HG03159 (cell line): ENCODE measurements at regions not wholly inside any gene's neighbourhood (a gene's known extent, or its start where the extent isn't known, plus 50 kb on each side); places are given as distances from the start of the nearest gene placed in this dataset.
A peak's percentile ranks its signal among the peaks of the same experiment; 100 is the strongest.
"Not testable (repeated sequence)": the region's sequence is repeated elsewhere in the genome, so short reads cannot be mapped to it uniquely, and the experiment has no call there.

Source experiments
- ATAC-seq: cut with Tn5 transposase; IDR thresholded peaks from one replicate; pipeline ENCODE4 v1.9.1; 2021; ENCODE audit warnings: mild to moderate bottlenecking, moderate library complexity; ENCODE audit not compliant: unreplicated experiment

DNA sequence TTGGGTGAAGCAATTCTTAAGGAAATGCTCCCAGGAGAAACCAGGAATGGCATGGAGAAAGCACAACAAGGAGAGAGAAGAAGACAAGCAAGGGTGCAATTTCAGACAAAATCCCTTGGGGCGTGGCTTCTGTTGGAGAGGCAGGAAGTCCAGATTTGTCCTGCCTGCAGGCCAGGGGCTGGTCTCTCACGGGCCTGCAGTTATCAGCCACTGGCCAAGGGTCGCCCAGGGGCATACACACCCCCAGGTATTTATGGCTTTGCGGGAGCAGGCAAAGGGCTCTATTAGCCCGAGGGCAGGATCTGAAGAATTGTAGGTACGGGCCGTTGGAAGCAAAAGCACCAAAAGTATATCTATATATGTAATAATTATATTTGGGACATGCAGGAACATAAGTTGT, 87.7 kb downstream of the IYD start:
- no peak for ATAC-seq

DNA sequence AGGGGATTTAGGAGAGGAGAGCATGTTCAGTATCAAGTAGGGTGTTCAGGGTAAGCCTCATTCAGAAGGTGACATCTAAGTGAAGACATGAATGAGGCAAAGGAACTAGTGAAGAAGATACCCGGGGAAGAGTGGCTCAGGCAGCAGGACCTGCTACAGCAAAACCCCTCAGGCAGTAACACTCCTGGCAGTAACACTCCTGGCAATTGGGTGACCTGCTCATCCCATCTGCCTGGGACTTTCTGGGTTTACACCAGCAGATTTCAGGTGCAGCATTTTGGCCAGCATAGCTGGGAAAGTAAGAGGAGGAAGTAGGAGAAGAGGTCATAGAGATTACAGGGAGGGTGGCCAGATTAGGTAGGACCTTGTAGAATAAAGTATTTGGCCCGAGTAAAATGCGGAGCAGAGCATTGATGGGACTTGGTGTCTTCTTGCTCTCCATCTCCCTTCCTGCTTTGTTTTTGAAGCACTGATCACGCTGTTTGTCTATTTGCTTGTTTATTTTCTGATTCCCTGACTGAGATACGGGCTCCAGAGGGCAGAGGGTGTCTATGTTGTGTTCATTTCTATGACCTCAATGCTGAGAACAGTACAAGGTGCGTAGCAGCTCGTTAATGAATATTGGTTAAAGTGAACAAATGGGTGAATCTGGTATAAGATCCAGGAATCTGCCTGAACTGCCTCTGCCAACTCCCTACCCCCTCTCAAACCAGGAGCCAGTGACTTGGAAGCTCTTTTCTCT, 88.3 kb downstream of the IYD start:
- ATAC-seq, result no peak

DNA sequence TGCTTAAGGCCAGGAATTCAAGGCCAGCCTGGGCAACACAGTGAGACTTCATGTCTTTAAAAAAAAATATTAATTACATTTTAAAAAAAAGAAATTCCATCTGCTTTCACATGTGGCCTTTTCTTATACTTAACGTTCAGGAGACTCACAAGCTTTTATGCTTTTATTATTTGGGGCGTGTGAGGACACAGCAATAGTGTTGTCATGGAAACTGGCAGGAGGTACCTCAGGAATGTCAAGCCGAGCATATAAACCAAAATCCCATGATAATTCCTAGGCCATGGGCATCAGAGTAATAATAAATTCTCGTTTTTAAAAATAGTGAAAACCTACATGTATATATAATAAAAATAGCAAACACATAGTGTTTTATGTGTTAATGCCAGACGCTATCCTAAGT, 89.8 kb downstream of the IYD start:
- no peak for ATAC-seq

DNA sequence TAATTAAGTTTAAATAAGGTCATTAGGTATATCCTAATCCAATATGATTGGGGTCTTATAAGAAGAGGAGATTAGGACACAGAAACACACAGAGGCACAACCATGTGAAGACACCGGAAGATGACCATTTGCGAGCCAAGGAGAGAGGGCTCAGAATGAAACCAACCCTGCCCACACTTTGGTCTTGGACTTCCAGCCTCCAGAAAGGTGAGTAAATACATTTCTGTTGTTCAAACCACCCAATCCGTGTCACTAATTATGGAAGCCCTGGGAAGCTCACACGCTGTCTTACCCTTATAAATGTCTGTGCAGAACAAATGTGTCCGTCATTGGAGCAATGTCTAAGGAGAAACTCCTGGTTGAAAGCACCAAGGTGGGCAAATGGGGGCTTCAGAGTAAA, 95.0 kb downstream of the IYD start:
- ATAC-seq, result no peak

DNA sequence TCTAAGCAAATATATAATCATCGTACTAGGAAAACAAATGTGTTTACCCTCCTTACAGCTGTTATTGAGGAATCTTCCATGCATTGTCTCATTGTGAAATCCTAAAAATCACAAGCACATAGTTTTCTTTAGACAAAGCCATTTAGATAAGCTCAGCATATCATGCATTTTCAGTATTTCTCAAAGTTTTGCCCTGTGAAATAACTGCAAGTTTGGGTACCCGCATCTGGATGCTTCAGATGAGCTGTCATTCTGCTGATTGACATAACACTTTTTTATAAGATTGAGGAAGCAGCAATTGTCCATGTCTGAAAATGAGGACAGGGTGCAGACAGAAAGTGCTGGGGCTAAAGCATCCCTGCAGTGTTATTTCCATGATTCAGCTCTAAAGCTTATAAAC, 96.2 kb downstream of the IYD start:
- ATAC-seq, result no peak

DNA sequence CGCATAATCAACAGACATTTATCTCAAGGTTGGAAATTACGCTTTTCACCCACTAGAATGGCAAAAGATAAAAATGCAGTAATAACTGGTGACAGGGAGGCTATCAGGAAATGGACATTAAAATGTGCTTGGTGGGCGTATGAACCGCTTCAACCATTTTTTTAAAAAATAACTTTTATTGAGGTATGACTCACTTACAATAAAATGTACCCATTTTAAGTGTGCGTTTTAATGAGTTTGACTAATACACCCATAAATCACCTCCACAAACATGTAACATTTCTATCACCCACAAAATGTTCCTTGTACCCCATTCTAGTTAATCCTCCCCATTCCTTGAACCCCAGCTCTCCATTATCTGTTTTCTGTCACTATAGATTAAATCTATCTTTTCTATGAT, 96.8 kb downstream of the IYD start:
- no peak for ATAC-seq

DNA sequence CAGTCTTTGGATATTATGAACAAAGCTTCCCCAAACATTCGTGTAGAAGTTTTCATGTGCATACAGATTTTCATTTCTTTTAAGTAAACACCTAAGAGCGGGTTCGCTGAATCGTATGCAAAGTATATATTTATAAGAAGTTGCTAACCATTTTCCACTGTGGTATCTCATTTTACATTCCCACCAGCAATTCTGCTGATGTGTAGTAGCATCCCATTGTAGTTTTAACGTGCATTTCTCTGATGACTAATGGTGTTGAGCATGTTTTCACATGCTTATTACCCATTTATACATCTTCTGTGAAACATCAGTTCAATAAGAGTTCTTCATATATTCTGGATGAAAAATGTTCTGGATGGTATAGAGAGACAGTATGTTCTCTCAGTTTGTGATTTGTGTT, 97.4 kb downstream of the IYD start:
- ATAC-seq, result no peak

DNA sequence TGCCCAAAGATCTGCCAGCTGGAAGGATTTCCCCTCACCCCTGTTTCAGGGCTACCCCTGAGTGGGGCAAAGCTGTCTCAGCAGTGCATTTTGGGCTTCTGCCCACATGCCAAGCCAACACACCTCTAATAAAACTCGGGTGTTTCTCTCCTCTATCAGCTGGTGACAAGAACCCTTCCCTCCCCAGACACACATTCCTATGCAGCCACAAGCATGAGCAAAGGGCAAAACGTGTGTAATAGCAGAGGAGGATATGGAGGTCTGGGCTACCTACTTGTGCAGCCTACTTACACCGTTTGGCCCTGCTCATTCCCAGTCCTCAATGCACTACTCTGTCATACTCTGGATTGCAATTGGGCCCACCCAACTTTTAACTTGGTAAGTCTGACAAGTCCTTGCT, 101.3 kb downstream of the IYD start:
- no peak for ATAC-seq

DNA sequence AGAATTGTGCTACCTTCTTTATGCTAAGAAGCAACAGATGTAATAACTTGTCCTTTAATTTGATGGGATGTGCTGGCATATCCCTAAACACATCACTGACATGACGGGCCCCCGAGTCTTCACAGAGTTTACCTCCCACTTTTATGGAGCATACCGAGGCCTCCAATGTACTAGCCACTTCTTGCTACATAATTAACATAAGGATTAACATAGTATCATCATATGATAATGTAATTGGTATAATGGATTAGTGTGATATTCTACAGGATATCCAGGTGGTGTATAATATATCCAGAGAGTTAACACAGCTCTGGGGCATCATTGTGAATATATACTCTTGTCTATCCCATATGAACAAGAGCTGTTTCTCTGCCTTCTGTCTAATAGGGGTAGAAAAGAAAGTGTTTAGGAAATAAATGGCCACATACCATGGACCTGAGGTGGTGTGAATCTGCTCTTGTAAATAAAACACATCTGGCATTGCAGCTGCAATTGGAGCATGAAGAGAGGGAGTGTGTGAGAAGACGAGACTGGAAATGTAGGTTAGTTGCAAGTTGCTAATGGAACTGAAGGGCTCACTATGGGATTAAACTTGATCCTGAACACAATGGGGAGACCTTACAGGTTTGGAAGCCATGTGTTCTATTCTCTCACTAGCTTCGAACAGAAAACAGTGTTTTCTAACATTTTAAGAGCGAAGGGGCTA, 102.3 kb downstream of the IYD start:
- ATAC-seq, result no peak

DNA sequence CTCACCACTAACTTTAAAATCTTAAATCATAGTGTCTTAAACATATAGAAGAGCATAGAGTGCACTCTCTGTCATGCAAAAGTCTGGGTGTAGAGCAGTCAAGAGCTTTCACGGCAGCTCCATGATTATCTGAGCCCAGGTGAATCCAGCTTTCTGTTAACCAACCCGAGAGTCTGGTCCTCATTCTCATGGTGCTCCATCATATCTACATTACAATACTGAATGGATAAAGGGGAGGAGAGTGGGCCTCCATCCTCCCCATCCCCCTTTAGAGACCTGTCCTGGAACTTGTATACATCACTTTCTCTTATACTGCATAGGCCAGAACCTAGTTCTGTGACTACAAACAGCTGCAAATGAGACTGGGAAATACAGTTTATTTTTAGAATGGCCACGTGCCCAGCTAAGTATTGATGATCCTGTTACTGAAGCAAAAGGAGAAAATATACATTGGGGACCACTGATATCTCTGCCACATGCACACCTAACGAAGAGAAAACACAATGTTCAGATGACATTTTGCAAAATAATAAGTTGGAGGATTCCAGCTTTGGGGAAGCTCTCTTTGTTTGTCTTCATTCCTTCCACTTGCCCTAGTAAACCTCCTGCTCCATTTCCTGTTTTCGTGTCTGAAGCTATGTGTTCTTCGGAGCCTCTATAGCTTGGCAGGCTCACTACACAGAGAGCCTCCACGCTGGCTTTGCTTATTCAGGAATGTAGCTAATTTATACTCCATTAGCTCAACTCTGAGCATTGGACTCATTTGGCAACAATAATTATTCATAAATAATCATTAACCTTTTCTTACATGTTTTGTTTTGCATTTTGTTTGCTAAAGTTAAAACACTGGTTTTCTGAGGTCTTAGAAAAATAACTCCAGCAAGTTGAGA, 110.1 kb downstream of the IYD start:
- ATAC-seq, result no peak

DNA sequence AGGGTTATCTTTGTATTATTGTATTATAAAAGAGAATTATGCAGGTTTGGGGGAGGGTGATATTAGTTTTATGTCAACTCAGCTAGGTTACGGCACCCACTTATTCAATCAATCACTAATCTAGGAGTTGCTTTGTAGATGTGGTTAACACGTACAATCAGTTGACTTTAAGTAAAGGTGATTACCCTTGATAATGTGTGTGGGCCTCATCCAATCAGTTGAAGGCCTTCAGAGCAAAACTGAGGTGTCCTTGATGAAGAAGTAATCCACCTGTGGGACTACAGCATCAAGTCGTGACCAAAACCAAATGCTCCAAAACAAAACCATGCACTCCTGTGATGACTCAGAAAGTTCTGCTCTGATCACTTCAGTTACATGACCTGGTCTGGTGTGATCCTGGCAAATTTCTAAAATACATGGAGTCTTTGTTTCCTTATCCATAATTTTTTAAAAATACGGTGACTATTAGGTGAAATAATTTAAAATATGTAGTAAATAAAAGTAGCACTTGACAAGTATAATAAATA, 114.1 kb downstream of the IYD start:
- no peak for ATAC-seq

DNA sequence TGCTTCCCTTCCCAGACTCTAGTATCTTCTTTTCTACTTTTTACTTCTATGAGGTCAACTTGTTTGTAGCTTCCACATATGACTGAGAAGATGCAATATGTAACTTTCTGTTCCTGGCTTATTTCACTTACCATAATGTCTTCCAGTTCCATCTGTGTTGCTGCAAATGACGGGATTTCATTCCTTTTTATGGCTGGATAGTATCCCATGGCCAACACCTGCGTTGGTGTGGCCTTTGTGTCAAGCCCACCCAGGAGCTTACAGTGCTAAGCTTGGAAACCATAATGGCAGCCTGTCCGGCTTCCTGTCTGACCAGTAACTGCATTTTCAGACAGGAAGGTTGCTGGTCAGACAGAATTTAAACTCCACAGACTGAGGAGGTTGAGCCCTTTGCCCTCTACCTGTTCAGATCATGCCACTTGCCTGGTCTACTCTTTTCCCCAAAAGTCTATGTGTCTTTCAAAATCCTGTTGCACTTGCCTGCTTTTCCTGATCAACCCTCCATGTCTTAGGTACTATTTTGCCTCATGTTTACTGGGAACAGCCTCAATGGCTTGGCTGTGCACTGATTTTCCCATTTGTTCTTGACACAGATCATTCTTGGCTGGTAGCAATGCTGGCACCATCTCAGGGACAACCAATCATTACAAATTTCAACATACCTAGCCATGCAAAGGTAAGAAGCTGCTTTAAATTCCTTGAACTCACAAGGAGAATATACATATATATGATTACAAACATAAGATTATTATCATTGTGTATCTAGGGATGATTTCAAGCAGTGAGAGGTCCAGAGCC, 114.3 kb upstream of the PLEKHG1 start:
- no peak for ATAC-seq

DNA sequence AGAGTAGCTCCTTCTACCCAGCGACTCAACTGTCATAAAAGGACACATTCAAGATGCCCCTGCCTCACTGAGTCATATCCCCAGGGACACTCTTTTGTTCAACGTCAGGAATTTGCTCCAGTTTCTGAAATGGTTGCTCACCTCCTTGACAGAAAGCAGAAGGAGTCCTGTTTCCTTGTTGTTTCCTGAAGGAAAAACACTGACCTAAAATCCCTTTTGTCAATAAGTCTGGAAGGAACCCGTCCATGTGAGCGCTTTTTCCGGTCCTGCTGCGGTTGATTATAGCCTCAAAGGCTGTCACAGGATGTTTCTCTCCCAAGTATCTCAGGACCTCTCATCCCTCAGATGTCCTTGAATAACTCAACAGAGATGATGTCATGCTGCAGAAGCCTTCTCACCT, 113.6 kb upstream of the PLEKHG1 start:
- no peak for ATAC-seq

DNA sequence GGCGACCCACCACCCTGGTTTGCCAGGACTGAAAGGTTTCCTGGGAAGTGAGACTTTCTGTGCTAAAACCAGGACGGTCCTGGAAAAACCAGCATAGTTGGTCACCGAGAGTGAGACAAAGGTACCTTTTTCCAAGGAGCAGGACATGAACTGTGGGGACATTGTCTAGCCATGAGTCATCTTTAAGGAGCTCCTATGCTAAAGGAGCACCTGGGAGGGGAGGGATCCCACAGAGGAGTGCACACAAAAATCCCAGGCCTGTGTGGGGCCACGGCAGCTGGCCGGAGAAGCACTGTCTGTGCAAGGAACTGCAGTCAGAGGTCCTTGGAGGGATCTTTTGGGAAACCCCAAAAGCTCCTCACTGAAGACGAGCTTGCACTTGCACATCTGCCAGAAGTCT, 109.1 kb upstream of the PLEKHG1 start:
- ATAC-seq, result no peak

DNA sequence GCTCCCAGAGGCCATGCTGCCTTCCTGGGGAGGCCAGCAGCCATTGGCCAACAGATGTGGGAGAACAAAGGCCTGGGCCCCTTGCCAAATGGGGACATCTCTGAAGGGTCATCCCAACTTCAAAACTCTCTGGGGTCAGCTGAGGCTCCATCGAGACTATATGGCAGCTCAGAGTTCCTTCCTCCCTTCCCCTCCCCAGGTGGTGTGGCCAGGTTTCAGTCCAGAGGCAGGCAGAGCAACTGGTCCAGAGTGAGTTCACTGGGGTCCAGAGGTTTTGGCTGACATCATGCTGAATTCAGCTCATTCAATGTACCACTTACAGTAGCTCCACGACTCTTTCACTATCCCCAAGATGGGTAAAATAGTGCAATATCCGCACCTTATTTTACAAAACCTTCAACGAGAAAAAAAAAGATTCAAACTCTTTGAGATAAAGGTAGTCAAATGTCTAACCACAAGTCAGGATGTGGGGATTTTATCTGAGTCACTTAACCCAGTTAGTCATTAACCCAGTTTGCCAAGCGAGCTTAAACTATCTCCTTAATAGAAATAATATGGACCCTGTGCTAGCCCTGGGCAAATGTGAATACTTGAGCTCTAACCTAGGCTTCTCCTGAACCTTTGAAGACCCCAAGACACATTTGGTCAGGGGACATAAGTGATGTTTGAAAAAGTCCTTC, 108.4 kb upstream of the PLEKHG1 start:
- ATAC-seq, result peak; percentile 96

DNA sequence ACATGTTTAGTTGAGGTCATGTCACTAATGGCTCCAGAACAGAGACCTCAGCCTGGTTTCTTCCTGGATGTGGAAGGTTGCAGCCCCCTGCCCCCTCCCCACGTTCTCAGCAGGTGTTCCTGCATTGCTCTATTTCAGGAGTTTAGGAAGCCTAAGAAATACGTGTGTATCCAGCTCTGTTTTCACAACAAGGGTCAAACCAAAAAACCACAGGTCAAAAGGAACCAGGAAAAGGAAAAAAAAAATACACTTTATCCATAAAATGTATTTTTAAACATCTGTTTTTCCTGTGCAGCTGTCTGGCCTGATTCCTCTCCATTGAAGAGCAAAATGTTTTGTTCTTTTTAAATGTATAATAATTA, 107.9 kb upstream of the PLEKHG1 start:
- ATAC-seq, result no peak

DNA sequence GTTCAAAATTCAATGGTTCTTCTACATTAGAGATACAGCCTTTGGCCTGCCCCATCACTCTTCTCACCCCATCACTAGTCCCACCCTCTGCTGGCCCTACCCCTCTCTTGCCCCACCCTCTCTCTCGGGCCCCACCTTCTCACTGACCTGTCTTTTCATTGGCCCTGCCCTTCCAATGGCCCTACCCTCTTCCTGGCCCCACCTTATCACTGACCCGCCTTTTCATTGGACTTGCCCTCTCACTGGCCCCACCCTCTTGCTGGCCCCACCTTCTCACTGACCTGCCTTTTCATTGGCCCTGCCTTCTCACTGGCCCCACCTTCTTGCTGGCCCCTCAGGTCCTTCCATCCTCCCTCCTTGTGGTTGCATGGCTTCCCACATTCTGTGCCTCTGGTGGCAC, 107.2 kb upstream of the PLEKHG1 start:
- ATAC-seq, result no peak

DNA sequence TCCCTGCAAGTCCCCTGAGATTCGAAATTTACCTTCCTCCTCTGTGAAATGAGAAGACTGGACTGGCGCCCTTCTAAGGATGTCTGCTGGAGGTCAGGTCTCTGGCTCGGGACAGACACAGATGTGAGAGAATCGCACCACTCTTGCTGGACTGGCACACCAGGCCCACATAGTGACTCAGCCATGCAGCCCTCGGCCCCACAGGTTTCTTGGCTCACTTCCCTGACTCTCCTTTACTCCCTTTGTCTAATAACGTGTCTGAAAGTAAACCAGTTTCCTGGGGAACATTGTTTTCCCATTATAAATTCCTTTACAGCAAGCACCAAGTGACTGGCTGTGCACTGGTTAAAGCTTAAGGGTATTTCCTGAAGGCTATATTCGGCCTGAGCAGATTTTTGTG, 106.7 kb upstream of the PLEKHG1 start:
- no peak for ATAC-seq

DNA sequence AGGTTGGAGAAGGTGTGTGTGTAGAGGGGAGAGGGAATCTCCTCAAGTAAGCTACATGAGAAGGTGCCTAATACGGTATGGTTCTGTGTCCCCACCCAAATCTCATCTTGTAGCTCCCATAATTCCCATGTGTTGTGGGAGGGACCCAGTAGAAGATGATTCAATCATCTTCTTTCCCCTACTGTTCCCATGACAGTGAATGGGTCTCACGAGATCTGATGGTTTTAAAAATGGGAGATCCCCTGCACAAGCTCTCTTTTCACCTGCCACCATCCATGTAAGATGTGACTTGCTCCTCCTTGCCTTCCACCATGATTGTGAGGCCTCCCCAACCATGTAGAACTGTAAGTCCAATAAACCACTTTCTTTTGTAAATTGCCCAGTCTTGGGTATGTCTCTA, 106.1 kb upstream of the PLEKHG1 start:
- ATAC-seq, result not testable (repeated sequence)

DNA sequence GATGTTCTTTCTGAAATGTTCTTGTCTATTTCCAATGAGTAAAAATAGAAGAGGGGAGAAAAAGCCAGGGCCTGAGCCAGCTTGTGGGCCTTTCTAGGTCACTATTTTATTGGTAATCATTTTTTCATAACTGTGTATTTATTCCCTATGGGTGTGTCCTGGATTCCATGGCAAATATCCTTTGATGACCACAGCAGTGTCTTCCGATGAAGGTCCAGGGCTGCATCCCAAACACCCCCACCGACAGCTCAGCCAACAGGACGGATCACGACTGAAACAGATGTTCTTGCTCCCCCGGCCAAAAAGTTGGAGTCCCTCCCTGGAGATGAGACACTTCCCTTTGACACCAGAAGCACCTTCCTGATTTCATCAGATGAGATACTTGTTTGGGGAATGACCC, 105.4 kb upstream of the PLEKHG1 start:
- no peak for ATAC-seq
